Astrocyte (in vitro differentiated cells and primary cell): ENCODE measurements at regions not wholly inside any gene's neighbourhood (a gene's known extent, or its start where the extent isn't known, plus 50 kb on each side); places are given as distances from the start of the nearest gene placed in this dataset.

Source experiments
- CTCF ChIP-seq: IDR thresholded peaks from 2 replicates; pipeline ENCODE4 v1.5.1; 2011; ENCODE audit warnings: low read depth, mild to moderate bottlenecking, inconsistent platforms, low read length, moderate library complexity; ENCODE audit not compliant: insufficient read depth
- EZH2 ChIP-seq: IDR thresholded peaks from 2 replicates; pipeline ENCODE4 v1.6.1; 2012; ENCODE audit warnings: mild to moderate bottlenecking, low read length, inconsistent platforms; ENCODE audit not compliant: insufficient read depth

- TF ChIP-seq CTCF, result no peak
- TF ChIP-seq EZH2, result no peak
These were observed 488.8 kb upstream of the POU3F4 start for GRCh38 chrX:83019258-83019657.
